Suprapubic skin (tissue), 4 donors: ENCODE measurements at regions not wholly inside any gene's neighbourhood (a gene's known extent, or its start where the extent isn't known, plus 50 kb on each side); places are given as distances from the start of the nearest gene placed in this dataset.

ENCODE experiments used
- DNase-seq, 2 donors: peaks; one replicate each; pipeline ENCODE4 v3.0.0-alpha.2; 2019; ENCODE audit warnings: low spot score in 2 of 2
- H3K27ac ChIP-seq: fragments of 200-600 bp; sonication (generic); one replicate; pipeline ENCODE4 v1.5.1; 2019
- H3K27me3 ChIP-seq: fragments of 200-600 bp; sonication (generic); one replicate; pipeline ENCODE4 v1.5.1; 2019
- H3K36me3 ChIP-seq: fragments of 200-600 bp; sonication (generic); one replicate; pipeline ENCODE4 v1.5.1; 2019
- H3K4me1 ChIP-seq: fragments of 200-600 bp; sonication (generic); one replicate; pipeline ENCODE4 v1.5.1; 2019
- H3K4me3 ChIP-seq: fragments of 200-600 bp; sonication (generic); one replicate; pipeline ENCODE4 v1.5.1; 2019; ENCODE audit warnings: mild to moderate bottlenecking
- H3K9me3 ChIP-seq: fragments of 200-600 bp; sonication (generic); one replicate; pipeline ENCODE4 v1.5.1; 2019
- EP300 ChIP-seq: sonication (generic); formaldehyde crosslinking; IDR thresholded peaks from one replicate; pipeline ENCODE4 v1.6.1; 2017; ENCODE audit warnings: antibody characterized with exemption
- POLR2A ChIP-seq, 2 donors: fragments of 450-650 bp; IDR thresholded peaks; one replicate each; pipeline ENCODE4 v1.6.1; 2017; ENCODE audit warnings: antibody characterized with exemption in 2 of 2, mild to moderate bottlenecking in 2 of 2, moderate library complexity in 2 of 2
- POLR2AphosphoS5 ChIP-seq, 3 donors: sonication (generic); formaldehyde crosslinking; IDR thresholded peaks; one replicate each; pipeline ENCODE4 v1.6.1; 2017; ENCODE audit warnings: antibody characterized with exemption in 3 of 3
- WGBS: methylation state at CpG from one replicate; pipeline ENCODE4 v1.1.5; 2018; 5-methylcytosine and 5-hydroxymethylcytosine counted together
- TF ChIP-seq, protein P1 (sequence below), 2 donors: fragments of 200-600 bp in 1 of 2; fragments of 450-650 bp in 1 of 2; sonication (generic) in 1 of 2; IDR thresholded peaks; one replicate each; pipeline ENCODE4 v1.5.1; 2016 to 2019; ENCODE audit warnings: antibody characterized with exemption in 2 of 2, mild to moderate bottlenecking in 1 of 2, moderate library complexity in 1 of 2

DNA sequence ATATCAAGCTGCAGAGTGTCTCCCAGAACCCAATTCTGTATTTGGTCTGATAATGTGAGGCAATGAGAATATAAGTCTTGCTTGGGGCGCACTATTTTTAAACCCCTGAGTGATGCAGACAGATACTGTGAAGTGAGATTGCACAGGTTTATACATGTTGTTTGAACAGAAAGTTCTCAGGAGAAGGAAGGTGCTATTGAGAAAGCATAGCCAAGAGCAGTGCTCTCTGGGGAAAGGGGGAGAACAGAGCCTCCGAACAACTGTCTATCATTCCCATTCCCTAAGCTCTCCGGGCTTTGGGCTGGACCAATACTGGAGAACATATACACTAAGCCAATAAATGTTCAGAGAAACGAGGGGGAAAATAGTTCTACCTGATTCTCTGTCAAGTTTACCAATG lies 75.8 kb downstream of the PERP start:
- DNase-seq, result no peak
- H3K4me1 ChIP-seq, result peaks cover 47% of the 10 kb centered on the region
- no peak for TF ChIP-seq POLR2AphosphoS5 (IDR thresholded peaks at IDR 0.05)
- no peak for TF ChIP-seq POLR2A (IDR thresholded peaks at IDR 0.05)
- TF ChIP-seq, protein P1, sequence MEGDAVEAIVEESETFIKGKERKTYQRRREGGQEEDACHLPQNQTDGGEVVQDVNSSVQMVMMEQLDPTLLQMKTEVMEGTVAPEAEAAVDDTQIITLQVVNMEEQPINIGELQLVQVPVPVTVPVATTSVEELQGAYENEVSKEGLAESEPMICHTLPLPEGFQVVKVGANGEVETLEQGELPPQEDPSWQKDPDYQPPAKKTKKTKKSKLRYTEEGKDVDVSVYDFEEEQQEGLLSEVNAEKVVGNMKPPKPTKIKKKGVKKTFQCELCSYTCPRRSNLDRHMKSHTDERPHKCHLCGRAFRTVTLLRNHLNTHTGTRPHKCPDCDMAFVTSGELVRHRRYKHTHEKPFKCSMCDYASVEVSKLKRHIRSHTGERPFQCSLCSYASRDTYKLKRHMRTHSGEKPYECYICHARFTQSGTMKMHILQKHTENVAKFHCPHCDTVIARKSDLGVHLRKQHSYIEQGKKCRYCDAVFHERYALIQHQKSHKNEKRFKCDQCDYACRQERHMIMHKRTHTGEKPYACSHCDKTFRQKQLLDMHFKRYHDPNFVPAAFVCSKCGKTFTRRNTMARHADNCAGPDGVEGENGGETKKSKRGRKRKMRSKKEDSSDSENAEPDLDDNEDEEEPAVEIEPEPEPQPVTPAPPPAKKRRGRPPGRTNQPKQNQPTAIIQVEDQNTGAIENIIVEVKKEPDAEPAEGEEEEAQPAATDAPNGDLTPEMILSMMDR (IDR thresholded peaks at IDR 0.05), result no peak
- TF ChIP-seq EP300, result no peak
- H3K4me3 ChIP-seq, result no peak overlapping the region
- peak overlapping the region; percentile 86 for H3K27ac ChIP-seq
- H3K9me3 ChIP-seq, result no peaks in the 10 kb centered on the region
- WGBS, result 47% methylated on average over 4 of the region's 4 CpGs
- no peaks in the 10 kb centered on the region for H3K27me3 ChIP-seq
- H3K36me3 ChIP-seq, result no peaks in the 10 kb centered on the region

GRCh38 chr6:138031850-138032249 lies 75.4 kb downstream of the PERP start:
- Histone ChIP-seq H3K27ac (peak overlapping the region; percentile 86), H3K27me3 (no peaks in the 10 kb centered on the region), H3K4me1 (peaks cover 47% of the 10 kb centered on the region), H3K4me3 (no peak overlapping the region), H3K36me3 (no peaks in the 10 kb centered on the region), H3K9me3 (no peaks in the 10 kb centered on the region)
- WGBS, result 71% methylated on average over 3 of the region's 3 CpGs
- TF ChIP-seq POLR2A (IDR thresholded peaks at IDR 0.05), result no peak
- TF ChIP-seq, protein P1 (IDR thresholded peaks at IDR 0.05), result no peak
- TF ChIP-seq POLR2AphosphoS5 (IDR thresholded peaks at IDR 0.05), result no peak
- TF ChIP-seq EP300, result no peak
- DNase-seq, result no peak

DNA sequence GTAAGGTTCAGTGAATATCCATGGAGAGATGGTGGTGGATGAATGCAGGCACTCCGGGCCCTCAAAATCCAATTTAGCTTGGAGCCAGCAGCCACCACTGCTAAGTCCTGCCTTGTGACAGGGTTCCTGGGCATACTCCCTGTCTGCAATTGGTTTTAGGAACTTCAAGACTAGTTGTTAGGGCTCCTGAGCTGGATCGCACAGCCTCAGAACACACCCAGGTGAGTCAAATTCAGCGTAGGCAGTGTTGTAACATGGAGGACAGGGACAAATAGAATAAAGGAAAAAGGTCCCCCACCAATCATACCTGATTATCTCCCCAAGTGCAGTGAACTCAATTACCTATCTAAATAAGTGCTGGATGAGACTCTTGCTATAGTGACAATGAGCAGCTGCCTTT lies 74.6 kb downstream of the PERP start:
- DNase-seq, result no peak
- WGBS, result 70% methylated on average over 3 of the region's 3 CpGs
- Histone ChIP-seq H3K9me3 (no peaks in the 10 kb centered on the region), H3K36me3 (no peaks in the 10 kb centered on the region), H3K4me1 (peaks cover 49% of the 10 kb centered on the region), H3K4me3 (no peak overlapping the region), H3K27me3 (no peaks in the 10 kb centered on the region), H3K27ac (peak overlapping the region; percentile 86)
- TF ChIP-seq, protein P1 (IDR thresholded peaks at IDR 0.05), result no peak
- TF ChIP-seq EP300 (no peak), POLR2A (IDR thresholded peaks at IDR 0.05) (no peak)

DNA sequence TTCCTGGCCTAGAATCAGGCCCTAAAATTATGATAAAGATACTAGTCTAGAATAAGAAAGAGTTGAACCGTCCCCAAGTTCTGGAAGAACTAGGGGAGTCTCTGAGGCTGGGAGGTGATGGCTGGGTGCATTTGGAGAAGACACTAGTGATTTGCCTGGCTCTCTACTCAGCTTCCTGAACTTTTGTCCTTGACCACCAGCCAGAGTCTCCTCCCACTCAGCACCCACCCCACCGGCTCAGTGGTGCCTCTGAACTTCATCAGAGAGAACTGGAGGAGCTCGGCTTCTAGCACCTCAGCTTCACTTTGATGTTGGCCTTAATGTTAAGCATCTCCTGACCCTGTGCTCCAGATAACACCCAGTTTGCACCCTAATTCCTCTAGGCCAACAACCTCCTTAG lies 73.0 kb downstream of the PERP start:
- Histone ChIP-seq H3K27ac (peak overlapping the region; percentile 86), H3K4me1 (peaks cover 46% of the 10 kb centered on the region), H3K27me3 (no peaks in the 10 kb centered on the region), H3K4me3 (no peak overlapping the region), H3K36me3 (no peaks in the 10 kb centered on the region), H3K9me3 (no peaks in the 10 kb centered on the region)
- no peak for TF ChIP-seq EP300
- TF ChIP-seq POLR2A (IDR thresholded peaks at IDR 0.05), result no peak
- no peak for TF ChIP-seq POLR2AphosphoS5 (IDR thresholded peaks at IDR 0.05)
- TF ChIP-seq, protein P1 (IDR thresholded peaks at IDR 0.05), result no peak
- DNase-seq, result no peak
- WGBS, result 76% methylated on average over 3 of the region's 3 CpGs

GRCh38 chr6:138035070-138035469 lies 72.1 kb downstream of the PERP start:
- TF ChIP-seq EP300 (no peak), POLR2AphosphoS5 (IDR thresholded peaks at IDR 0.05) (peak; percentile 83 to 96 (median 88))
- Histone ChIP-seq H3K27me3 (no peaks in the 10 kb centered on the region), H3K9me3 (no peaks in the 10 kb centered on the region), H3K36me3 (no peaks in the 10 kb centered on the region), H3K27ac (peak overlapping the region; percentile 86), H3K4me1 (peaks cover 40% of the 10 kb centered on the region), H3K4me3 (no peak overlapping the region)
- peak in 1 of 2 donors; percentile 87 for DNase-seq
- 57% methylated on average over 5 of the region's 5 CpGs for WGBS

- DNase-seq, result peak in 1 of 2 donors; percentile 79
- peaks cover 30% of the 10 kb centered on the region for H3K4me1 ChIP-seq
- TF ChIP-seq EP300 (no peak), POLR2A (IDR thresholded peaks at IDR 0.05) (no peak), POLR2AphosphoS5 (IDR thresholded peaks at IDR 0.05) (no peak)
- TF ChIP-seq, protein P1 (IDR thresholded peaks at IDR 0.05), result no peak
Measured at GRCh38 chr6:138036111-138036510, 71.1 kb downstream of the PERP start.

More at GRCh38 chr6:138036111-138036510, 71.1 kb downstream of the PERP start:
- 48% methylated on average over 5 of the region's 5 CpGs for WGBS
- H3K4me3 ChIP-seq, result no peak overlapping the region
- H3K27me3 ChIP-seq, result no peaks in the 10 kb centered on the region
- no peaks in the 10 kb centered on the region for H3K9me3 ChIP-seq
- H3K36me3 ChIP-seq, result no peaks in the 10 kb centered on the region
- peak overlapping the region; percentile 86 for H3K27ac ChIP-seq
